ENCODE measurements at regions not wholly inside any gene's neighbourhood (a gene's known extent, or its start where the extent isn't known, plus 50 kb on each side); places are given as distances from the start of the nearest gene placed in this dataset.
"Not testable (repeated sequence)": the region's sequence is repeated elsewhere in the genome, so short reads cannot be mapped to it uniquely, and the experiment has no call there.

GRCh38 chr13:21256891-21257290 is 80.4 kb downstream of the MRPL57 start:
- ATAC-seq: no peak
- TF ChIP-seq ZNF70 (CRISPR knock-in tag; IDR thresholded peaks at IDR 0.05): no peak

GRCh38 chr13:21259571-21260455 is 83.4 kb downstream of the MRPL57 start:
- TF ChIP-seq GLIS3 (CRISPR knock-in tag; IDR thresholded peaks at IDR 0.05) (no peak), ZNF70 (CRISPR knock-in tag; IDR thresholded peaks at IDR 0.05) (no peak), ZNF565 (CRISPR knock-in tag; conservative IDR thresholded peaks at IDR 0.05; ENCODE audit: low read depth) (no peak), OSR1 (CRISPR knock-in tag; IDR thresholded peaks at IDR 0.05) (no peak), TSHZ2 (CRISPR knock-in tag; IDR thresholded peaks at IDR 0.05) (no peak), ZFP30 (CRISPR knock-in tag; IDR thresholded peaks at IDR 0.05) (no peak), ISL1 (CRISPR knock-in tag; IDR thresholded peaks at IDR 0.05) (no peak), POU6F1 (CRISPR knock-in tag; IDR thresholded peaks at IDR 0.05; ENCODE audit: borderline replicate concordance, low read depth) (no peak), ARNTL (CRISPR knock-in tag; IDR thresholded peaks at IDR 0.05; ENCODE audit: borderline replicate concordance, low read depth) (no peak), TOX (CRISPR knock-in tag; IDR thresholded peaks at IDR 0.05; ENCODE audit: borderline replicate concordance) (no peak), ESRRG (CRISPR knock-in tag; IDR thresholded peaks at IDR 0.05) (no peak), SNAI2 (CRISPR knock-in tag; IDR thresholded peaks at IDR 0.05) (no peak), TCF4 (CRISPR knock-in tag; IDR thresholded peaks at IDR 0.05; ENCODE audit: borderline replicate concordance) (no peak)
- no peak for ATAC-seq

- not testable (repeated sequence) for ATAC-seq
Measured at GRCh38 chr13:21260561-21261290, 84.3 kb downstream of the MRPL57 start.

- not testable (repeated sequence) for ATAC-seq
Measured at GRCh38 chr13:21261487-21262216, 85.2 kb downstream of the MRPL57 start.

GRCh38 chr13:21263909-21264308 is 87.5 kb downstream of the MRPL57 start:
- peak; percentile 36; the same call in 1 of the 3 replicates for ATAC-seq

- not testable (repeated sequence) for ATAC-seq
Measured at GRCh38 chr13:21268485-21268884, 92.0 kb downstream of the MRPL57 start.

GRCh38 chr13:21272439-21272838 is 96.0 kb downstream of the MRPL57 start:
- ATAC-seq: not testable (repeated sequence)

- ATAC-seq: not testable (repeated sequence)
Measured at GRCh38 chr13:21274457-21274856, 98.0 kb downstream of the MRPL57 start.
